Breast epithelium (tissue), 4 donors: ENCODE measurements at regions not wholly inside any gene's neighbourhood (a gene's known extent, or its start where the extent isn't known, plus 50 kb on each side); places are given as distances from the start of the nearest gene placed in this dataset.

Experiments
- DNase-seq, 2 donors: peaks; one replicate each; pipeline ENCODE4 v3.0.0-alpha.2; 2019; ENCODE audit warnings: low spot score in 2 of 2
- H3K27ac ChIP-seq, 2 donors: fragments of 200-600 bp; sonication (generic) in 1 of 2; one replicate each; pipeline ENCODE4 v1.5.1; 2016 to 2019; ENCODE audit warnings: mild to moderate bottlenecking in 1 of 2
- H3K27me3 ChIP-seq, 2 donors: fragments of 200-600 bp; sonication (generic) in 1 of 2; one replicate each; pipeline versions ENCODE4 v1.5.1 to v1.6.0; 2017 to 2019; ENCODE audit warnings: control low read depth in 1 of 2, mild to moderate bottlenecking in 1 of 2
- H3K36me3 ChIP-seq: fragments of 200-600 bp; one replicate; pipeline ENCODE4 v1.5.1; 2019
- H3K4me1 ChIP-seq, 2 donors: fragments of 200-600 bp; sonication (generic); one replicate each; pipeline ENCODE4 v1.5.1; 2016 to 2019; ENCODE audit warnings: control low read depth in 1 of 2
- H3K4me3 ChIP-seq, 3 donors: fragments of 200-600 bp; sonication (generic); 1 replicate in 2 of 3; 2 replicates in 1 of 3; pipeline ENCODE4 v1.5.1; 2016 to 2019; ENCODE audit warnings: mild to moderate bottlenecking in 3 of 3, moderate library complexity in 2 of 3
- H3K9me3 ChIP-seq, 2 donors: fragments of 200-600 bp; sonication (generic) in 1 of 2; one replicate each; pipeline ENCODE4 v1.5.1; 2016 to 2019; ENCODE audit warnings: control low read depth in 1 of 2
- POLR2A ChIP-seq: fragments of 450-650 bp; IDR thresholded peaks from one replicate; pipeline ENCODE4 v1.6.1; 2016; ENCODE audit warnings: antibody characterized with exemption, mild to moderate bottlenecking, moderate library complexity
- POLR2AphosphoS5 ChIP-seq, 3 donors: sonication (generic); formaldehyde crosslinking; IDR thresholded peaks; one replicate each; pipeline ENCODE4 v1.6.1; 2017; ENCODE audit warnings: antibody characterized with exemption in 3 of 3
- intact Hi-C: fragments of 100-400 bp; cut with DNase I; formaldehyde crosslinking; loops from one replicate; pipeline ENCODE4 v1.15.1; 2023; ENCODE audit warnings: low total_unique reads
- TF ChIP-seq, protein P1 (sequence below), 3 donors: fragments of 450-650 bp; IDR thresholded peaks; one replicate each; pipeline ENCODE4 v1.5.1; 2016 to 2017; ENCODE audit warnings: antibody characterized with exemption in 3 of 3, mild to moderate bottlenecking in 3 of 3, moderate library complexity in 3 of 3

- Histone ChIP-seq H3K9me3 (no peaks in the 10 kb centered on the region), H3K4me1 (no peaks in the 10 kb centered on the region), H3K4me3 (no peak overlapping the region), H3K27ac (no peak overlapping the region), H3K36me3 (no peaks in the 10 kb centered on the region), H3K27me3 (no peaks in the 10 kb centered on the region)
- TF ChIP-seq POLR2AphosphoS5 (IDR thresholded peaks at IDR 0.05) (no peak), POLR2A (no peak)
- TF ChIP-seq, protein P1, sequence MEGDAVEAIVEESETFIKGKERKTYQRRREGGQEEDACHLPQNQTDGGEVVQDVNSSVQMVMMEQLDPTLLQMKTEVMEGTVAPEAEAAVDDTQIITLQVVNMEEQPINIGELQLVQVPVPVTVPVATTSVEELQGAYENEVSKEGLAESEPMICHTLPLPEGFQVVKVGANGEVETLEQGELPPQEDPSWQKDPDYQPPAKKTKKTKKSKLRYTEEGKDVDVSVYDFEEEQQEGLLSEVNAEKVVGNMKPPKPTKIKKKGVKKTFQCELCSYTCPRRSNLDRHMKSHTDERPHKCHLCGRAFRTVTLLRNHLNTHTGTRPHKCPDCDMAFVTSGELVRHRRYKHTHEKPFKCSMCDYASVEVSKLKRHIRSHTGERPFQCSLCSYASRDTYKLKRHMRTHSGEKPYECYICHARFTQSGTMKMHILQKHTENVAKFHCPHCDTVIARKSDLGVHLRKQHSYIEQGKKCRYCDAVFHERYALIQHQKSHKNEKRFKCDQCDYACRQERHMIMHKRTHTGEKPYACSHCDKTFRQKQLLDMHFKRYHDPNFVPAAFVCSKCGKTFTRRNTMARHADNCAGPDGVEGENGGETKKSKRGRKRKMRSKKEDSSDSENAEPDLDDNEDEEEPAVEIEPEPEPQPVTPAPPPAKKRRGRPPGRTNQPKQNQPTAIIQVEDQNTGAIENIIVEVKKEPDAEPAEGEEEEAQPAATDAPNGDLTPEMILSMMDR (IDR thresholded peaks at IDR 0.05) = no peak
- intact Hi-C loops = loop anchor here (2.0 kb wide), 1 partner anchor 31 kb away; no protein-coding TSS in a partner anchor
- no peak for DNase-seq
Observed at GRCh38 chr12:47351526-47351925, 271.8 kb upstream of the AMIGO2 start.

DNA sequence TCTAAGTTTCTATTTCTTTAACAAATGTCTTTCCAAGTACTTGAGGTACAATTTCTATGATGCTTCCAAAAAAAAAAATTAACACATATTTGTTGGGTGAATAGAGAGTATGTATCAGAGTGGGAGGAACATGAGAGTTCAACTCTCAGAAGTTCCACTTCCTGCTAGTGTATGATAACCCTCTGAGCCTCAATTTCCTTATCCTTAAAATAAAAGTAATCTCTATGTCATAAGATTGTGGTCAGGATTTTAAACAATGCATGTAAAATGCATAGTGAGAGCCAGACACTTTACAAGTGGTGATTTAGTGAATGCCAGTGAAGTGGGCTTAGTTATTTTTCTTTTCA, 270.3 kb upstream of the AMIGO2 start:
- no peaks in the 10 kb centered on the region for H3K9me3 ChIP-seq
- no peak overlapping the region for H3K27ac ChIP-seq
- no peak for DNase-seq
- no peak for TF ChIP-seq POLR2AphosphoS5 (IDR thresholded peaks at IDR 0.05)
- TF ChIP-seq, protein P1 (IDR thresholded peaks at IDR 0.05) = no peak
- no peak for TF ChIP-seq POLR2A
- H3K27me3 ChIP-seq = no peaks in the 10 kb centered on the region
- intact Hi-C loops = loop anchor here (2.0 kb wide), 1 partner anchor 33 kb away; no protein-coding TSS in a partner anchor
- H3K4me1 ChIP-seq = no peaks in the 10 kb centered on the region
- H3K4me3 ChIP-seq = no peak overlapping the region
- H3K36me3 ChIP-seq = no peaks in the 10 kb centered on the region

DNA sequence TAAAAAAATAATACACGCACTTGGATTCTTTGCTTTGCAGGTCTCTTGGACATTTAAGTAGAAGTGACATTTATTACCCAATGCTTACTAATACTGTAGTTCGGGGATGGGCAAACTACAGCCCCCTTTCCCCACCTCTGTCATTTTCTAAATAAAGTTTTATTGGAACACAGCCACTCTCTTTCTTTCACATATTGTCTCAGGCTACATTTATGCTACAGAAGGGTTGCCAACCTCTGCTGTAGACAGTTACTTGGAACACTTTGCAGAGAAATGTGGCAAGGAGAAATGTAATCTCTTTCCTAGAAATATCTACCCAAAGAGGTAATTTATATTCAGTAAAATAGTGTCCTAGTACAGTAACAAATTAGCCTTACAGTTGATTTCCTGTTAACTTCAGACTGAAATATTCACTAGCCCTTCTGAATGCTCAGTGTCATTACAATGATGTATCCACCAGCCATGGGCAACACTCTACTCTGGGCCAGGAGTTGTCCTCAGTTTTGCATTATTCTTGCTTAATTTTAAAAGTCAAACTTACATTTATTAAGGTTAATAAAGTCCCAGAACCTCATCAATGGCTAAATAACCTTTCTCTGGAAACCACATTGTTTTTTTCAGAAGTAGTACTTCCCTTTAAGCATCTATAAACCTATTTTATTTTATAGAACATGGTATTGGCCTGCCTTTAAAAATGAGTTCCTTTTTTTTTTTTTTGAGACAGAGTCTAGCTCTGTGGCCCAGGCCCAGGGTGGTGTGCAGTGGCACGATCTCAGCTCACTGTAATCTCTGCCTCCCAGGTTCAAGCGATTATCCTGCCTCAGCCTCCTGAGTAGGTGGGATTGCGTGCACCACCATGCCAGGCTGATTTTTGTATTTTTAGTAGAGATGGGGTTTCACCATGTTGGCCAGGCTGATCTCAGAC, 269.6 kb upstream of the AMIGO2 start:
- Histone ChIP-seq H3K4me1 (no peaks in the 10 kb centered on the region), H3K27ac (no peak overlapping the region), H3K36me3 (no peaks in the 10 kb centered on the region), H3K9me3 (no peaks in the 10 kb centered on the region), H3K4me3 (no peak overlapping the region), H3K27me3 (no peaks in the 10 kb centered on the region)
- intact Hi-C loops = loop anchor here (2.0 kb wide), 1 partner anchor 33 kb away; no protein-coding TSS in a partner anchor
- DNase-seq = no peak
- TF ChIP-seq, protein P1 (IDR thresholded peaks at IDR 0.05) = no peak
- TF ChIP-seq POLR2AphosphoS5 (IDR thresholded peaks at IDR 0.05) (no peak), POLR2A (no peak)

- Histone ChIP-seq H3K9me3 (no peaks in the 10 kb centered on the region), H3K36me3 (no peaks in the 10 kb centered on the region), H3K27me3 (no peaks in the 10 kb centered on the region), H3K4me3 (no peak overlapping the region), H3K4me1 (no peaks in the 10 kb centered on the region), H3K27ac (no peak overlapping the region)
- no peak for DNase-seq
- TF ChIP-seq POLR2A (no peak), POLR2AphosphoS5 (IDR thresholded peaks at IDR 0.05) (no peak)
- TF ChIP-seq, protein P1 (IDR thresholded peaks at IDR 0.05) = no peak
- intact Hi-C loops = no loop called here
Observed at GRCh38 chr12:47348206-47348605, 268.4 kb upstream of the AMIGO2 start.

DNA sequence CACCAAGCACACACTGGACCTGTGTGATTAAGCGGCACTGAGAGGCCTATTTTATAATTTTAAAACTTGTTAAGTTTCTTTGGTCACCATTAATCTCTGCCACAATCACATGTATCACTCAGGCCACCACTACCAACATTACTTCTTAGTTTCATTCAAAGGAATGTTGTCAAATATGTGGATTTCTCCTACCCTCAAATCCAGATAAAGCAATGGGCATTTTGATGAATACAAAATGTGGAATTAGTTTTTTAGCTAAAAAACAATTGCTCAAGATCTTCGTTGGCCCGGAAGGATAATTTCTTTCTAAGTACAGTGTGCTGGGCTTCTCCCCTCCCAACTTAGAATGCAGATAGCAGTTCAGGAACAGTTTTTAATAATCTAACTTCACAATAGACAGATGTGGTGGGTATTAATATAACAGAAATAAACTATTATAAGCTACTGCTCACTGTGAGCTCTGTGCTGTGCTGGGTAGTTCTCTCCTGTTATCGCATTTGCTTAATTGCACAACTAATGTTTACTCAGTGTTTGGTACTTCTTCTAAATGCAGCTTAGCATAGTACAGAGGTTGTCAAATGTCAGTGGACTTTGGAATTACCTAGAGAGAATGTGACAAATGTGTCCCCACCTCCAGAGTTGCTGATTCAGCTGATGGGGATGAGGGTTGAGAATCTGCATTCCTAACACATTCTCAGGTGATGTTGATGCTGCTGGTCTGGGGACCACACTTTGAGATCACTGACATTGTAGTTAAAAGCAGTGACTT, 266.7 kb upstream of the AMIGO2 start:
- H3K4me3 ChIP-seq = no peak overlapping the region
- TF ChIP-seq POLR2A (no peak), POLR2AphosphoS5 (IDR thresholded peaks at IDR 0.05) (no peak)
- TF ChIP-seq, protein P1 (IDR thresholded peaks at IDR 0.05) = no peak
- intact Hi-C loops = no loop called here
- H3K27me3 ChIP-seq = no peaks in the 10 kb centered on the region
- H3K4me1 ChIP-seq = no peaks in the 10 kb centered on the region
- DNase-seq = no peak
- H3K36me3 ChIP-seq = no peaks in the 10 kb centered on the region
- no peaks in the 10 kb centered on the region for H3K9me3 ChIP-seq
- no peak overlapping the region for H3K27ac ChIP-seq
